Activated CD4-positive, alpha-beta T cell treated with anti-CD3 and anti-CD28 coated beads, Interleukin-2, amount 50 U/mL, for 4 hours (primary cell): ENCODE measurements at regions not wholly inside any gene's neighbourhood (a gene's known extent, or its start where the extent isn't known, plus 50 kb on each side); places are given as distances from the start of the nearest gene placed in this dataset.

ENCODE experiments used
- DNase-seq, 2 experiments: peaks; one replicate each; pipeline ENCODE4 v3.0.0-alpha.2; 2020

GRCh38 chr17:79138826-79139225 is 64.2 kb downstream of the ENGASE start:
- no peak for DNase-seq

- DNase-seq: no peak
Measured at GRCh38 chr17:79137789-79138165, 63.2 kb downstream of the ENGASE start.

- DNase-seq: no peak
Measured at GRCh38 chr17:79137015-79137788, 62.6 kb downstream of the ENGASE start.

GRCh38 chr17:79136596-79136995 is 62.0 kb downstream of the ENGASE start:
- no peak for DNase-seq
